HFF-Myc (cell line): ENCODE measurements at regions not wholly inside any gene's neighbourhood (a gene's known extent, or its start where the extent isn't known, plus 50 kb on each side); places are given as distances from the start of the nearest gene placed in this dataset.

ENCODE experiments used
- DNase-seq: peaks from one replicate; pipeline ENCODE4 v3.0.0-alpha.2; 2011; ENCODE audit warnings: low read depth; ENCODE audit errors: extremely low read depth
- H3K4me3 ChIP-seq: replicated peaks from 2 replicates; pipeline ENCODE4 v1.5.1; 2011; ENCODE audit warnings: low read depth, mild to moderate bottlenecking, control low read depth, low read length
- CTCF ChIP-seq: IDR thresholded peaks from 2 replicates; pipeline ENCODE4 v1.5.1; 2012; ENCODE audit warnings: mild to moderate bottlenecking, low read depth, low read length, control low read depth; ENCODE audit errors: missing control alignments

- DNase-seq, result no peak
- no peak overlapping the region for H3K4me3 ChIP-seq
- no peak for TF ChIP-seq CTCF
These were observed 413.1 kb downstream of the MED13L start for GRCh38 chr12:115864396-115864795.

- DNase-seq, result no peak
- no peak overlapping the region for H3K4me3 ChIP-seq
- no peak for TF ChIP-seq CTCF
These were observed 416.9 kb downstream of the MED13L start for GRCh38 chr12:115860619-115861018.

- DNase-seq, result no peak
- no peak overlapping the region for H3K4me3 ChIP-seq
- TF ChIP-seq CTCF, result no peak
These were observed 418.3 kb downstream of the MED13L start for GRCh38 chr12:115859231-115859630.

- H3K4me3 ChIP-seq, result no peak overlapping the region
- no peak for DNase-seq
These were observed 419.6 kb downstream of the MED13L start for GRCh38 chr12:115857923-115858322.

GRCh38 chr12:115857160-115857920 is 420.2 kb downstream of the MED13L start:
- no peak overlapping the region for H3K4me3 ChIP-seq
- DNase-seq, result no peak
- peak; percentile 24 for TF ChIP-seq CTCF

More at GRCh38 chr12:115857923-115858322, 419.6 kb downstream of the MED13L start:
- TF ChIP-seq CTCF, result no peak

GRCh38 chr12:115852054-115852453 is 425.4 kb downstream of the MED13L start:
- no peak for DNase-seq
- TF ChIP-seq CTCF, result no peak
- no peak overlapping the region for H3K4me3 ChIP-seq

GRCh38 chr12:115850957-115851356 is 426.5 kb downstream of the MED13L start:
- DNase-seq, result no peak
- no peak overlapping the region for H3K4me3 ChIP-seq
- no peak for TF ChIP-seq CTCF
